ENCODE measurements at regions not wholly inside any gene's neighbourhood (a gene's known extent, or its start where the extent isn't known, plus 50 kb on each side); places are given as distances from the start of the nearest gene placed in this dataset.

DNA sequence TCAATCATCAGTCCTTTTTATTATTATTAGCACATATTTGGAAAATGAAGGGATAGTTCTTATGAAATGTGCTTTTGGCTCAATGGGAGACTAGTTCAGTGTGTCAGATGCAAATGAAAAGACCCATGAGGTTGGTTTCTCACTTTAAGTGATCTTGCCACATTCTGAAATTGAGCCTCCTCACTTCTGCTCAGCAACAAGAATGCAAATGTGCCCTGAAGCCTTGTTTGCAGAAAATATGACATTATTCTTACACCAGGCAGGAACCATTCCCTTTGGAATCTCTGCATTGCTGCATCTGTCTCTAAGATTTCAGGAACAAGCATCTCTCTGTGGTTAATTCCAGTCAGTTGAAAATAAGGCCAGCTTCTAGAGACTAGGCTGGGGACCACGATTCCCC, 186.1 kb upstream of the PLPP4 start:
- H3K4me1 Mint-ChIP-seq: no peaks in the 10 kb centered on the region
- DNase-seq (ENCODE audit: low read depth, low spot score): no peak
- TF ChIP-seq, protein P1, sequence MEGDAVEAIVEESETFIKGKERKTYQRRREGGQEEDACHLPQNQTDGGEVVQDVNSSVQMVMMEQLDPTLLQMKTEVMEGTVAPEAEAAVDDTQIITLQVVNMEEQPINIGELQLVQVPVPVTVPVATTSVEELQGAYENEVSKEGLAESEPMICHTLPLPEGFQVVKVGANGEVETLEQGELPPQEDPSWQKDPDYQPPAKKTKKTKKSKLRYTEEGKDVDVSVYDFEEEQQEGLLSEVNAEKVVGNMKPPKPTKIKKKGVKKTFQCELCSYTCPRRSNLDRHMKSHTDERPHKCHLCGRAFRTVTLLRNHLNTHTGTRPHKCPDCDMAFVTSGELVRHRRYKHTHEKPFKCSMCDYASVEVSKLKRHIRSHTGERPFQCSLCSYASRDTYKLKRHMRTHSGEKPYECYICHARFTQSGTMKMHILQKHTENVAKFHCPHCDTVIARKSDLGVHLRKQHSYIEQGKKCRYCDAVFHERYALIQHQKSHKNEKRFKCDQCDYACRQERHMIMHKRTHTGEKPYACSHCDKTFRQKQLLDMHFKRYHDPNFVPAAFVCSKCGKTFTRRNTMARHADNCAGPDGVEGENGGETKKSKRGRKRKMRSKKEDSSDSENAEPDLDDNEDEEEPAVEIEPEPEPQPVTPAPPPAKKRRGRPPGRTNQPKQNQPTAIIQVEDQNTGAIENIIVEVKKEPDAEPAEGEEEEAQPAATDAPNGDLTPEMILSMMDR (conservative IDR thresholded peaks at IDR 0.05): no peak
- H3K27ac Mint-ChIP-seq (ENCODE audit: unreplicated experiment): no peak overlapping the region
- no peaks in the 10 kb centered on the region for H3K27me3 Mint-ChIP-seq (ENCODE audit: low read depth)
- H3K36me3 Mint-ChIP-seq (ENCODE audit: low read depth): no peaks in the 10 kb centered on the region
- H3K4me3 Mint-ChIP-seq: no peak overlapping the region
- peaks cover 9% of the 10 kb centered on the region for H3K9me3 Mint-ChIP-seq

DNA sequence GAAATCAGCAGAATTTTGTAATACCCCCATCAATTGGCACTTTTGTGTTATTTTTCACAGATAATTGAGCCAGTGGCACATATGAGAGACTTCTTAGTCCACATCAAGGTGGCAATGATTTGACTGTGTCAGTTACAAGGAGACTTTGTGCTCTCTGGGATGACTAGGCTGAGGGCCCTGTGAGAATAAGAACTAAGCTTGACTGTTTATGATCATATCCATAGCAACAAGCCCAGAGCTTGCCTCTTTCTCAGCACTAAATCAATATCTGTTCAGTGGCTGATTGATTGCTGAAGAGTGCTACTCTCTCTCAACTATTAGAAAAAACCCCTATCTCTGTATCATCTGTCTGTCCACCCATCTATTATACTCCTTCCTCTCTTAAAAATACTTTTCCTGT, 185.3 kb upstream of the PLPP4 start:
- H3K36me3 Mint-ChIP-seq (ENCODE audit: low read depth): no peaks in the 10 kb centered on the region
- no peak overlapping the region for H3K27ac Mint-ChIP-seq (ENCODE audit: unreplicated experiment)

DNA sequence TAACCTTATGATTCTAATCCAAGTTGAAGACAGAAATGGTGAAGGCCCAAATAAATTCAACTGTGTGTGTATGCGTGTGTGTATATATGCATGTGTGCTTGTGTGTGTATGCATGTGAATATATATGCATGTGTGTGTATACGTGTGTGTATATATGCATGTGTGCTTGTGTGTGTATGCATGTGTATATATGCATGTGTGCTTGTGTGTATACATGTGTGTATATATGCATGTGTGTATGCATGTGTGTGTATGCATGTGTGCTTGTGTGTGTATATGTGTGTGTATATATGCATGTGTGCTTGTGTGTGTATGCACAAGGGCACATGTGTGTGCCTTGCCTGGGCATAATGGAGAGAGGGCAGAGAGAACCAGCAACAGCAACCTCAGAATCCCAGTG, 184.7 kb upstream of the PLPP4 start:
- Mint-ChIP-seq H3K9me3 (peaks cover 9% of the 10 kb centered on the region), H3K4me3 (no peak overlapping the region), H3K27me3 (ENCODE audit: low read depth) (peaks cover 6% of the 10 kb centered on the region), H3K4me1 (no peaks in the 10 kb centered on the region), H3K36me3 (ENCODE audit: low read depth) (no peaks in the 10 kb centered on the region), H3K27ac (ENCODE audit: unreplicated experiment) (no peak overlapping the region)
- TF ChIP-seq, protein P1 (conservative IDR thresholded peaks at IDR 0.05): no peak
- no peak for DNase-seq (ENCODE audit: low read depth, low spot score)

More for the DNA sequence above, 185.3 kb upstream of the PLPP4 start:
- Mint-ChIP-seq H3K27me3 (ENCODE audit: low read depth) (peaks cover 3% of the 10 kb centered on the region), H3K4me1 (no peaks in the 10 kb centered on the region), H3K9me3 (peaks cover 9% of the 10 kb centered on the region), H3K4me3 (no peak overlapping the region)
- TF ChIP-seq, protein P1 (conservative IDR thresholded peaks at IDR 0.05): no peak
- DNase-seq (ENCODE audit: low read depth, low spot score): no peak

DNA sequence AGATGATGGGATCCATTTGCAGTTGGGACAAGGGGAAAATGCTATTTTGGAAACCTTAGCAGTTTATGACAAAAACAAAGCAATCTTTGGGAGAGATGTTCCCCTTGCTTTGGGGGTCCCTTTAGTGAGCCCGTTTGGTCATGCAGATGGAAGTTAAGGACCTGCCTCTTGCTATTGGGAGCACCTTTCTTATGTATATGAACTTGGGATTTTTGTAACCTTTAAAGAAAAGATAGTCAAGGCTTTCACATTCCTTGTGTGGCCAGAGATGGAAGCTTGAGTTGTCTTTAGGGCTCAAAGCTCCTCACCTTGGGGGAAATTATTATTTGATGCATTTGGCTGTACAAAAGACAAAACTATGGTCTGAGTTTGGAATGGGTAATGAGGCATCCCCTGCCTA, 179.0 kb upstream of the PLPP4 start:
- Mint-ChIP-seq H3K27ac (ENCODE audit: unreplicated experiment) (no peak overlapping the region), H3K27me3 (ENCODE audit: low read depth) (peaks cover 20% of the 10 kb centered on the region), H3K4me1 (no peaks in the 10 kb centered on the region), H3K9me3 (peaks cover 2% of the 10 kb centered on the region), H3K36me3 (ENCODE audit: low read depth) (no peaks in the 10 kb centered on the region), H3K4me3 (no peak overlapping the region)
- no peak for DNase-seq (ENCODE audit: low read depth, low spot score)
- TF ChIP-seq, protein P1 (conservative IDR thresholded peaks at IDR 0.05): no peak

DNA sequence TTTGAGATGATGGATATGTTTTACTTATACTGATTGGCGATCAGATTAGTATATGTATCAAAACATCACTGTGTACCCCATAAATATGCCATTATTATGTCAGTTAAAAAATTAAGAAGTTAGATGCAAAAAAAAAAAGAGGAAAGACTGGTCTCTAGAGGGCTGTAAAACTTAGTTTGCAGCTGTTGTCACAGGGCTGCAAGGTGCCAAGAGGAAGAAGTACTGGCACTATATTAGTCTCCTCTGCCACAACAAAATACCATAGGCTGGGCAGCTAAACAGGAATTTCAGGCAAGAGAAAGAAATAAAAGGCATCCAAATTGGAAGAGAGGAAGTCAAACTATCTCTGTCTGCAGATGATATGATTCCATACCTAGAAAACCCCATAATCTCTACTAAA, 177.8 kb upstream of the PLPP4 start:
- Mint-ChIP-seq H3K9me3 (peaks cover 2% of the 10 kb centered on the region), H3K4me3 (no peak overlapping the region), H3K36me3 (ENCODE audit: low read depth) (no peaks in the 10 kb centered on the region), H3K27me3 (ENCODE audit: low read depth) (peaks cover 20% of the 10 kb centered on the region), H3K4me1 (no peaks in the 10 kb centered on the region), H3K27ac (ENCODE audit: unreplicated experiment) (no peak overlapping the region)
- no peak for DNase-seq (ENCODE audit: low read depth, low spot score)
- TF ChIP-seq, protein P1 (conservative IDR thresholded peaks at IDR 0.05): no peak

DNA sequence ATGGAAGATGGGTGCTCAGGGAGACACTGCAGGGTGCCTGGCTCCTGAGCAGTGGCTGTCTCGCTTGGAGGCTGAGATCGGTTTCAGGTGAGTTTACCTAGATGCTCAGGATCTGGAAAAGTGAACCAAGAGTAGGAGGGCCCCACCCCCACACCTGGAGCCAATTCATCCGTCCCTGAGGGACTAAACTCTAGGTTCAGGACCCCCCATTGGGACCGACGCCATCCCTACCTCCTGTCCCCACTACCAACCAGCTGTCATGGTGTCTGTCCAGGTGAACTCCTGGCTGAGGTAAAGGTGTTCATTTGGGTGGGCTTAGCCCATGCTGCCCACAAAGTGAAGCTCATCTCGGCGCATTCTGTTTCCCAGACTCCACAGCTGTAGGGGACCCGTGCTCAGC, 174.6 kb upstream of the PLPP4 start:
- Mint-ChIP-seq H3K36me3 (ENCODE audit: low read depth) (no peaks in the 10 kb centered on the region), H3K27me3 (ENCODE audit: low read depth) (peaks cover 14% of the 10 kb centered on the region), H3K9me3 (peaks cover 2% of the 10 kb centered on the region), H3K4me3 (no peak overlapping the region), H3K4me1 (no peaks in the 10 kb centered on the region), H3K27ac (ENCODE audit: unreplicated experiment) (no peak overlapping the region)
- no peak for DNase-seq (ENCODE audit: low read depth, low spot score)
- TF ChIP-seq, protein P1 (conservative IDR thresholded peaks at IDR 0.05): no peak
